Left lung (tissue), 4 donors: ENCODE measurements at regions not wholly inside any gene's neighbourhood (a gene's known extent, or its start where the extent isn't known, plus 50 kb on each side); places are given as distances from the start of the nearest gene placed in this dataset.

Source experiments
- ATAC-seq: fragments of 200-7000 bp; cut with Tn5 transposase; one replicate; pipeline ENCODE4 v1.9.1; 2020; ENCODE audit warnings: moderate library complexity
- DNase-seq, 4 donors: peaks; one replicate each; pipeline ENCODE4 v3.0.0-alpha.2; 2013 to 2020
- H3K27ac ChIP-seq, 2 donors: fragments of 200-600 bp; sonication (generic) in 1 of 2; one replicate each; pipeline versions ENCODE4 v1.5.0 to v1.8.0; 2020 to 2021
- H3K27me3 ChIP-seq, 2 donors: fragments of 200-600 bp; sonication (generic) in 1 of 2; one replicate each; pipeline versions ENCODE4 v1.5.0 to v1.8.0; 2020 to 2021
- H3K36me3 ChIP-seq, 2 donors: fragments of 200-600 bp; sonication (generic) in 1 of 2; one replicate each; pipeline versions ENCODE4 v1.5.0 to v1.8.0; 2020 to 2021
- H3K4me1 ChIP-seq, 2 donors: fragments of 200-600 bp; one replicate each; pipeline ENCODE4 v1.8.0; 2021
- H3K4me3 ChIP-seq, 2 donors: fragments of 200-600 bp; sonication (generic) in 1 of 2; one replicate each; pipeline versions ENCODE4 v1.5.0 to v1.8.0; 2020 to 2021; ENCODE audit warnings: mild to moderate bottlenecking in 1 of 2
- H3K9me3 ChIP-seq, 2 donors: fragments of 200-600 bp; sonication (generic) in 1 of 2; one replicate each; pipeline versions ENCODE4 v1.5.0 to v1.8.0; 2020 to 2021
- CTCF ChIP-seq, 2 donors: fragments of 200-600 bp; sonication (generic) in 1 of 2; IDR thresholded peaks; one replicate each; pipeline versions ENCODE4 v1.5.0 to v1.8.0; 2021; ENCODE audit warnings: antibody characterized with exemption in 2 of 2
- intact Hi-C, 2 donors: fragments of 100-400 bp; cut with DNase I; formaldehyde crosslinking; loops; one replicate each; pipeline versions ENCODE4 v1.11.2 to v1.14.2; 2022
- donor health status: DM: no; HTN: yes; CAD: no.
- donor health status: DM: no; HTN: no; CAD: no.

GRCh38 chr2:234306426-234307173 is 190.3 kb downstream of the ARL4C start:
- Histone ChIP-seq H3K27ac (no peak overlapping the region), H3K36me3 (no peaks in the 10 kb centered on the region), H3K4me1 (no peaks in the 10 kb centered on the region), H3K4me3 (no peak overlapping the region), H3K9me3 (no peaks in the 10 kb centered on the region), H3K27me3 (no peaks in the 10 kb centered on the region)
- no peak for ATAC-seq
- no peak for TF ChIP-seq CTCF (IDR thresholded peaks at IDR 0.05)
- no peak for DNase-seq
- intact Hi-C loops = no loop called here

GRCh38 chr2:234305846-234306245 is 191.0 kb downstream of the ARL4C start:
- TF ChIP-seq CTCF (IDR thresholded peaks at IDR 0.05) = no peak
- Histone ChIP-seq H3K4me1 (no peaks in the 10 kb centered on the region), H3K27me3 (no peaks in the 10 kb centered on the region), H3K4me3 (no peak overlapping the region), H3K27ac (no peak overlapping the region), H3K9me3 (no peaks in the 10 kb centered on the region), H3K36me3 (no peaks in the 10 kb centered on the region)
- ATAC-seq (no peak), DNase-seq (no peak)
- intact Hi-C loops = no loop called here

DNA sequence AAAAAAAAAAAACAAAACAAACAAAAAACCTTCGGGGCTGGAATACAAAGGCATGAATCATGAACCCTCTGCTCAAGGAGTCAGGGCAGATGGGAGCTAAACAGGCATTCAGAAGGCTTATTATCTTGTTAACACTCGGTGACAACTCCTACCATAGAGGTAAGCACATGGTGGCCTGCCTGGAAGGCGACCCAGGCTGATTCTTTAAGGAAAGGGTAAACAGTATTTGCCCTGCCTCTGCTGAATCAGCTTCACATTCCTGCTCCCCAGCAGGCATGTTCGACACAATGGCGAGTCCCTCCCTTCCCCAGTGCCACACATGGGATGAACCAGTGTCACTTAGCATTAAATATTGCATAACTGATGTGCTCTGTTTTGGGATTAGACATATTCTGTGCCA is 191.9 kb downstream of the ARL4C start:
- peak; percentile 10 for ATAC-seq
- DNase-seq = no peak

GRCh38 chr2:234302664-234302991 is 194.3 kb downstream of the ARL4C start:
- ATAC-seq (no peak), DNase-seq (no peak)
- H3K36me3 ChIP-seq = no peaks in the 10 kb centered on the region
- H3K4me1 ChIP-seq = no peaks in the 10 kb centered on the region
- no peak overlapping the region for H3K4me3 ChIP-seq
- no peaks in the 10 kb centered on the region for H3K9me3 ChIP-seq
- no peak overlapping the region for H3K27ac ChIP-seq
- intact Hi-C loops = no loop called here
- no peak for TF ChIP-seq CTCF (IDR thresholded peaks at IDR 0.05)
- no peaks in the 10 kb centered on the region for H3K27me3 ChIP-seq

More for the DNA sequence above, 191.9 kb downstream of the ARL4C start:
- Histone ChIP-seq H3K27me3 (no peaks in the 10 kb centered on the region), H3K4me3 (no peak overlapping the region), H3K4me1 (no peaks in the 10 kb centered on the region), H3K27ac (no peak overlapping the region), H3K36me3 (no peaks in the 10 kb centered on the region), H3K9me3 (no peaks in the 10 kb centered on the region)
- intact Hi-C loops = no loop called here
- no peak for TF ChIP-seq CTCF (IDR thresholded peaks at IDR 0.05)

GRCh38 chr2:234300932-234301823 is 195.7 kb downstream of the ARL4C start:
- ATAC-seq = no peak
- H3K9me3 ChIP-seq = no peaks in the 10 kb centered on the region
- no peaks in the 10 kb centered on the region for H3K4me1 ChIP-seq
- no peak for TF ChIP-seq CTCF (IDR thresholded peaks at IDR 0.05)
- intact Hi-C loops = no loop called here
- H3K27ac ChIP-seq = no peak overlapping the region
- H3K27me3 ChIP-seq = no peaks in the 10 kb centered on the region
- no peak for DNase-seq
- no peaks in the 10 kb centered on the region for H3K36me3 ChIP-seq
- H3K4me3 ChIP-seq = no peak overlapping the region
